Neural cell (in vitro differentiated cells): ENCODE measurements at regions not wholly inside any gene's neighbourhood (a gene's known extent, or its start where the extent isn't known, plus 50 kb on each side); places are given as distances from the start of the nearest gene placed in this dataset.

Experiments
- H2AFZ ChIP-seq: fragments of 200-600, 300-800 bp; sonication (generic), shearing (Covaris generic); 2 replicates; pipeline ENCODE4 v1.6.0; 2014; ENCODE audit warnings: low read depth, mild to moderate bottlenecking, antibody characterized with exemption, low read length, moderate library complexity
- H3F3A ChIP-seq: fragments of 200-600 bp; shearing (Covaris generic); 2 replicates; pipeline ENCODE4 v1.6.1; 2016; ENCODE audit warnings: mild to moderate bottlenecking, moderate library complexity, mixed read lengths, antibody characterized with exemption, low read length; ENCODE audit not compliant: insufficient read depth, poor library complexity, severe bottlenecking
- H3K27ac ChIP-seq: fragments of 200-600, 300-800 bp; sonication (generic), shearing (Covaris generic); 2 replicates; pipeline ENCODE4 v1.5.1; 2014; ENCODE audit warnings: mild to moderate bottlenecking, low read length, moderate library complexity
- H3K27me3 ChIP-seq: fragments of 300-800, 200-600 bp; sonication (generic), shearing (Covaris generic); 2 replicates; pipeline ENCODE4 v1.6.0; 2014; ENCODE audit warnings: mild to moderate bottlenecking, low read depth, low read length, moderate library complexity; ENCODE audit not compliant: insufficient read depth
- H3K36me3 ChIP-seq: fragments of 300-800, 200-600 bp; sonication (generic), shearing (Covaris generic); 2 replicates; pipeline ENCODE4 v1.5.1; 2014; ENCODE audit warnings: mild to moderate bottlenecking, antibody characterized with exemption, low read length, moderate library complexity; ENCODE audit not compliant: insufficient read depth
- H3K4me2 ChIP-seq: fragments of 300-800, 200-600 bp; sonication (generic), shearing (Covaris generic); 2 replicates; pipeline ENCODE4 v1.6.0; 2014; ENCODE audit warnings: mild to moderate bottlenecking, low read length
- H3K4me3 ChIP-seq: fragments of 300-800, 200-600 bp; sonication (generic), shearing (Covaris generic); 2 replicates; pipeline ENCODE4 v1.5.1; 2014; ENCODE audit warnings: mild to moderate bottlenecking, low read length, moderate library complexity
- H3K79me2 ChIP-seq: fragments of 200-600 bp; shearing (Covaris generic); replicated peaks from 2 replicates; pipeline ENCODE4 v1.6.0; 2014; ENCODE audit warnings: mild to moderate bottlenecking, low read length, moderate library complexity; ENCODE audit not compliant: insufficient read depth
- H3K9ac ChIP-seq: fragments of 300-800, 200-600 bp; sonication (generic), shearing (Covaris generic); 2 replicates; pipeline ENCODE4 v1.6.1; 2016; ENCODE audit warnings: mild to moderate bottlenecking, low read length, mixed read lengths
- H3K9me2 ChIP-seq: fragments of 200-600 bp; shearing (Covaris generic); 2 replicates; pipeline ENCODE4 v1.6.1; 2016; ENCODE audit warnings: mild to moderate bottlenecking, low read length, mixed read lengths; ENCODE audit not compliant: insufficient read depth
- H3K9me3 ChIP-seq: fragments of 200-600, 300-800 bp; sonication (generic), shearing (Covaris generic); 2 replicates; pipeline ENCODE4 v1.6.1; 2016; ENCODE audit warnings: mild to moderate bottlenecking, mixed run types, low read length, moderate library complexity, mixed read lengths
- H4K20me1 ChIP-seq: fragments of 200-600 bp; shearing (Covaris generic); 2 replicates; pipeline ENCODE4 v1.6.1; 2016; ENCODE audit warnings: mild to moderate bottlenecking, mixed run types; ENCODE audit not compliant: insufficient read depth
- EP300 ChIP-seq: fragments of 450-650 bp; conservative IDR thresholded peaks from 2 replicates; pipeline ENCODE4 v1.6.1; 2014; ENCODE audit warnings: antibody characterized with exemption, mild to moderate bottlenecking, moderate library complexity; ENCODE audit not compliant: poor library complexity, severe bottlenecking
- EZH2 ChIP-seq: fragments of 200-600, 300-800 bp; shearing (Covaris generic), sonication (generic); IDR thresholded peaks from 2 replicates; pipeline ENCODE4 v1.6.1; 2014; ENCODE audit warnings: antibody characterized with exemption, low read length, borderline replicate concordance, mild to moderate bottlenecking; ENCODE audit not compliant: insufficient read depth, poor library complexity, severe bottlenecking
- MXI1 ChIP-seq: fragments of 450-650 bp; conservative IDR thresholded peaks from 2 replicates; pipeline ENCODE4 v1.6.1; 2014; ENCODE audit warnings: antibody characterized with exemption, mild to moderate bottlenecking; ENCODE audit not compliant: poor library complexity, severe bottlenecking
- POLR2AphosphoS5 ChIP-seq: IDR thresholded peaks from 2 replicates; pipeline ENCODE4 v1.6.1; 2012
- RAD21 ChIP-seq: fragments of 450-650 bp; conservative IDR thresholded peaks from 2 replicates; pipeline ENCODE4 v1.6.1; 2014; ENCODE audit warnings: antibody characterized with exemption, mild to moderate bottlenecking, moderate library complexity
- REST ChIP-seq: IDR thresholded peaks from 2 replicates; pipeline ENCODE4 v1.6.1; 2012; ENCODE audit warnings: borderline replicate concordance
- SMC3 ChIP-seq: fragments of 450-650 bp; conservative IDR thresholded peaks from 2 replicates; pipeline ENCODE4 v1.6.1; 2014; ENCODE audit warnings: antibody characterized with exemption, mild to moderate bottlenecking, moderate library complexity; ENCODE audit not compliant: poor library complexity
- TAF1 ChIP-seq: IDR thresholded peaks from 2 replicates; pipeline ENCODE4 v1.6.1; 2012; ENCODE audit warnings: low read depth
- TF ChIP-seq, protein P1 (sequence below): fragments of 450-650 bp; IDR thresholded peaks from 2 replicates; pipeline ENCODE4 v1.5.1; 2014; ENCODE audit warnings: antibody characterized with exemption, mild to moderate bottlenecking, moderate library complexity; ENCODE audit not compliant: poor library complexity, severe bottlenecking

DNA sequence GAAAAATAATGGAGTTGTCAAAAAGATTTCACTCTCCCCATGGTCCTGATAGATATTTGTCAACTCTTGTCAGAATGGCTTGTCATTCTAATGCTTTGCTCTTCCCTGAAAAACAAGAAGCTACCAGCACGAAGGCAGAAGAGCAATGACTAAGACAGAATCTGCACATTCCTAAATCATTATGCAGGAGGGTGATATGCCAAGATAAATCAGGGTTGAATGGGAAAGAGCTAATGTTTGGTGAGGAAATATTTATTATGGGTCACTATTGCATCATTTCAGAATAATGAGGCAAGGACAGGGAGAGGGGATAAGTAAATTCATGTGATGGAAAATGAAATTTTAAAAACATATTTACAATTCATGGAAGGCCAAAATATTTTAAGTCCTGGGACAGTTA, 297.5 kb upstream of the XYLT1 start:
- Histone ChIP-seq H3K9ac (no peak overlapping the region), H3K9me3 (no peaks in the 10 kb centered on the region), H3K9me2 (no peaks in the 10 kb centered on the region), H3K4me2 (no peak overlapping the region), H3K36me3 (no peaks in the 10 kb centered on the region), H3F3A (no peaks in the 10 kb centered on the region), H3K27ac (no peak overlapping the region), H4K20me1 (no peaks in the 10 kb centered on the region), H3K4me3 (no peak overlapping the region), H2AFZ (no peak overlapping the region), H3K79me2 (no peaks in the 10 kb centered on the region), H3K27me3 (no peaks in the 10 kb centered on the region)
- TF ChIP-seq TAF1 (no peak), REST (peak; percentile 33), EZH2 (no peak), EP300 (peak; percentile 47)

DNA sequence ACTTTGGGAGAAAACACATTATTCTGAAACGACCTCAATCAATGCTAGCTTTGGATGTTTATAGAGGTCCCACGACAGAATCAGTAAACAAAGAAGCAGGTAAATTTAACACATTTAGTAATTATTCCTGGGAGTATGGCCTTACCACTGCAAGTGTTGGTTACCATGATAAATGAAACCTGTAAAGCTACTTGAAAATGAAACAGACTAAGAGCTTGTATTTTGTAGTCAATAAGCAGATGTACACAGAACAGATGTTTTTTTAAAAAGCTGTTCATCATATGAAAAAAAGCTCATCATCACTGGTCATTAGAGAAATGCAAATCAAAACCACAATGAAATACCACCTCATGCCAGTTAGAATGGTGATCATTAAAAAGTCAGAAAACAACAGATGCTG, 295.3 kb upstream of the XYLT1 start:
- H3F3A ChIP-seq: no peaks in the 10 kb centered on the region
- no peak overlapping the region for H3K9ac ChIP-seq
- TF ChIP-seq RAD21: no peak
- no peak for TF ChIP-seq TAF1
- TF ChIP-seq MXI1: no peak
- TF ChIP-seq EP300: no peak
- TF ChIP-seq REST: no peak
- no peak for TF ChIP-seq SMC3
- no peak for TF ChIP-seq POLR2AphosphoS5
- TF ChIP-seq, protein P1, sequence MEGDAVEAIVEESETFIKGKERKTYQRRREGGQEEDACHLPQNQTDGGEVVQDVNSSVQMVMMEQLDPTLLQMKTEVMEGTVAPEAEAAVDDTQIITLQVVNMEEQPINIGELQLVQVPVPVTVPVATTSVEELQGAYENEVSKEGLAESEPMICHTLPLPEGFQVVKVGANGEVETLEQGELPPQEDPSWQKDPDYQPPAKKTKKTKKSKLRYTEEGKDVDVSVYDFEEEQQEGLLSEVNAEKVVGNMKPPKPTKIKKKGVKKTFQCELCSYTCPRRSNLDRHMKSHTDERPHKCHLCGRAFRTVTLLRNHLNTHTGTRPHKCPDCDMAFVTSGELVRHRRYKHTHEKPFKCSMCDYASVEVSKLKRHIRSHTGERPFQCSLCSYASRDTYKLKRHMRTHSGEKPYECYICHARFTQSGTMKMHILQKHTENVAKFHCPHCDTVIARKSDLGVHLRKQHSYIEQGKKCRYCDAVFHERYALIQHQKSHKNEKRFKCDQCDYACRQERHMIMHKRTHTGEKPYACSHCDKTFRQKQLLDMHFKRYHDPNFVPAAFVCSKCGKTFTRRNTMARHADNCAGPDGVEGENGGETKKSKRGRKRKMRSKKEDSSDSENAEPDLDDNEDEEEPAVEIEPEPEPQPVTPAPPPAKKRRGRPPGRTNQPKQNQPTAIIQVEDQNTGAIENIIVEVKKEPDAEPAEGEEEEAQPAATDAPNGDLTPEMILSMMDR: no peak
- TF ChIP-seq EZH2: no peak
- no peak overlapping the region for H2AFZ ChIP-seq
- H3K27ac ChIP-seq: no peak overlapping the region
- no peak overlapping the region for H3K4me3 ChIP-seq
- no peaks in the 10 kb centered on the region for H3K9me3 ChIP-seq
- H3K79me2 ChIP-seq: no peaks in the 10 kb centered on the region
- no peaks in the 10 kb centered on the region for H4K20me1 ChIP-seq
- H3K27me3 ChIP-seq: no peaks in the 10 kb centered on the region
- no peaks in the 10 kb centered on the region for H3K36me3 ChIP-seq
- no peak overlapping the region for H3K4me2 ChIP-seq
- H3K9me2 ChIP-seq: no peaks in the 10 kb centered on the region
